ACC112 (cell line): ENCODE measurements at regions not wholly inside any gene's neighbourhood (a gene's known extent, or its start where the extent isn't known, plus 50 kb on each side); places are given as distances from the start of the nearest gene placed in this dataset.
A peak's percentile ranks its signal among the peaks of the same experiment; 100 is the strongest.

ENCODE experiments used
- H2AFZ ChIP-seq: fragments of 200-600 bp; sonication (generic); one replicate; pipeline ENCODE4 v1.6.0; 2017; ENCODE audit warnings: antibody characterized with exemption, low read length; ENCODE audit not compliant: unreplicated experiment
- H3K27ac ChIP-seq: fragments of 200-600 bp; sonication (generic); 2 replicates; pipeline ENCODE4 v1.5.1; 2014; ENCODE audit warnings: low read depth, mild to moderate bottlenecking, antibody characterized with exemption, low read length, moderate library complexity
- H3K27me3 ChIP-seq: fragments of 200-600 bp; sonication (generic); 2 replicates; pipeline ENCODE4 v1.6.1; 2014; ENCODE audit warnings: mild to moderate bottlenecking, antibody characterized with exemption, low read length, moderate library complexity, mixed read lengths; ENCODE audit not compliant: insufficient read depth
- H3K36me3 ChIP-seq: fragments of 200-600 bp; sonication (generic); 2 replicates; pipeline ENCODE4 v1.6.1; 2016; ENCODE audit warnings: mild to moderate bottlenecking, antibody characterized with exemption, low read length, moderate library complexity, mixed read lengths; ENCODE audit not compliant: insufficient read depth
- H3K4me1 ChIP-seq: fragments of 200-600 bp; sonication (generic); one replicate; pipeline ENCODE4 v1.6.1; 2016; ENCODE audit warnings: low read length, mixed read lengths; ENCODE audit not compliant: insufficient read depth, unreplicated experiment, control insufficient read depth
- H3K4me3 ChIP-seq: fragments of 200-600 bp; sonication (generic); 2 replicates; pipeline ENCODE4 v1.5.1; 2014; ENCODE audit warnings: mild to moderate bottlenecking, low read depth, low read length
- H3K79me2 ChIP-seq: fragments of 200-600 bp; sonication (generic); one replicate; pipeline ENCODE4 v1.6.0; 2016; ENCODE audit warnings: low read length; ENCODE audit not compliant: control insufficient read depth, unreplicated experiment, insufficient read depth

DNA sequence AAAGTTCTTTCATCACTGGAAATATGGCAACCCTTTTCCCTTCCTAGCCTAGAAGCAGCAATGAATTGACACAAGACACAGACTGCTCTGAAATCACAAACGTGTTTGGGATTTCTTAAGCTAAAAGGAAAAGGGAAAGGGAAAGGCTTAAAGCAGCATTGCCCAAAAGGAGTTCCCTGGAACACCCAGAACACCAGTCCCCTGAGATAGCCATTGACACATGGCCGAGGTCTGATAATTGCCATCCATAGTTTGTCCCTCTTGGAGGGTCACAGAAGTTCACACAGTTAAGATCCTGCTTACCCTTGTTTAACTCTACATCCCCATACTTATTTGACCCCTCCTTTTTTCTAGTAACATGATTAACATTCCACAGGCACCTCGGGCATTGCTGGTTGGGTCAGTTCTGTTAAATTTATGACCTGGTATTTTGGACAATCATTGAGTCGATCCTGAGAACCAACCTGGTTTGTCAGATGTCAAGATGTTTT, 72.9 kb downstream of the ZNF281 start:
- no peaks in the 10 kb centered on the region for H3K27me3 ChIP-seq
- H3K27ac ChIP-seq, result peak overlapping the region; percentile 68
- H3K79me2 ChIP-seq, result no peaks in the 10 kb centered on the region
- peak overlapping the region; percentile 98 for H2AFZ ChIP-seq
- H3K4me3 ChIP-seq, result peak overlapping the region; percentile 41; the same call in 1 of the 2 replicates
- H3K36me3 ChIP-seq, result no peaks in the 10 kb centered on the region
- peaks cover 16% of the 10 kb centered on the region for H3K4me1 ChIP-seq

GRCh38 chr1:200336101-200336845, 73.6 kb downstream of the ZNF281 start:
- Histone ChIP-seq H3K36me3 (no peaks in the 10 kb centered on the region), H3K27me3 (no peaks in the 10 kb centered on the region), H3K4me1 (peaks cover 16% of the 10 kb centered on the region), H2AFZ (peak overlapping the region; percentile 98), H3K27ac (peak overlapping the region; percentile 68), H3K79me2 (no peaks in the 10 kb centered on the region), H3K4me3 (peak overlapping the region; percentile 41; the same call in 1 of the 2 replicates)

- Histone ChIP-seq H3K36me3 (no peaks in the 10 kb centered on the region), H3K4me1 (peaks cover 16% of the 10 kb centered on the region), H3K4me3 (no peak overlapping the region), H2AFZ (no peak overlapping the region), H3K27me3 (no peaks in the 10 kb centered on the region), H3K79me2 (no peaks in the 10 kb centered on the region), H3K27ac (no peak overlapping the region)
Measured at GRCh38 chr1:200334661-200335256, 75.1 kb downstream of the ZNF281 start.

DNA sequence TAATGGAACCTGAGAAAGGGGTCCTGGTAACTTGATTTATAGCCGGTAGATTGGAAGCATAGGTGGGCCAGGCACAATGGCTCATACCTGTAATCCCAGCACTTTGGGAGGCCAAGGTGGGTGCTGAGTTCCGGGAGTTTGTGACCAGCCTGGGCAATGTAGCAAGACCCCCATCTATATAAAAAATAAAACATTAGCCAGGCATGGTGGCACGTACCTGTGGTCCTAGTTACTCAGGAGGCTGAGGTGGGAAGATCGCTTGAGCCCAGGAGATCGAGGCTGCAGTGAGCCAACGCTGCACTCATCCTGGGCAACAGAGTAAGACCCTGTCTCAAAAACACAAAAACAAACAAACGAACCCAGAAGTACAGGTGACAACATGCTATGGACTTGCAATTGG, 76.5 kb downstream of the ZNF281 start:
- H3K27ac ChIP-seq, result no peak overlapping the region
- H3K4me3 ChIP-seq, result no peak overlapping the region
- peaks cover 16% of the 10 kb centered on the region for H3K4me1 ChIP-seq
- H3K27me3 ChIP-seq, result no peaks in the 10 kb centered on the region
- no peaks in the 10 kb centered on the region for H3K36me3 ChIP-seq
- no peak overlapping the region for H2AFZ ChIP-seq
- H3K79me2 ChIP-seq, result no peaks in the 10 kb centered on the region

DNA sequence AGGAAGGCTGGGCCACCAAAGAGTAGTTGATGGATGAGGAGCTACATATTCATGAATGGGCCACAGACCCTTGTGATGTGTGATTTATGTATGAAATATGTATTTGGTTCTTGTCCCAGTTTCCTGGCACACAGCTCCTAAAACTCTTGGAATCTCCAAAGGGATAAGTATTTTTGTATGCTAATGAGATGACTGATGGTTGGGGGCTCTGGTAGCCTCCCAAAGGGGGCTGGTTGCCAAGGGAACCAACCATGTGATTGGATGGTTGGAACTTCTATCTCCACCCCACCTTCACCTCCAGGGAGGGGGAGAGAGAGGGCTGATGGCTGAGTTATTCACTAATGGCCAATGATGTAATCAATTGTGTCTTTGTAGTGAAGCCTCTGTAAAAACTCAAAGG, 77.1 kb downstream of the ZNF281 start:
- Histone ChIP-seq H3K4me1 (peaks cover 16% of the 10 kb centered on the region), H3K79me2 (no peaks in the 10 kb centered on the region), H3K27ac (no peak overlapping the region), H3K4me3 (no peak overlapping the region), H2AFZ (no peak overlapping the region), H3K27me3 (no peaks in the 10 kb centered on the region), H3K36me3 (no peaks in the 10 kb centered on the region)

- H3K36me3 ChIP-seq, result no peaks in the 10 kb centered on the region
- H3K27me3 ChIP-seq, result no peaks in the 10 kb centered on the region
- no peaks in the 10 kb centered on the region for H3K79me2 ChIP-seq
- H3K4me1 ChIP-seq, result peaks cover 1% of the 10 kb centered on the region
- no peak overlapping the region for H2AFZ ChIP-seq
- H3K27ac ChIP-seq, result no peak overlapping the region
- H3K4me3 ChIP-seq, result no peak overlapping the region
Measured at GRCh38 chr1:200330741-200331428, 79.0 kb downstream of the ZNF281 start.

GRCh38 chr1:200329208-200329882, 80.5 kb downstream of the ZNF281 start:
- Histone ChIP-seq H3K27me3 (no peaks in the 10 kb centered on the region), H3K36me3 (no peaks in the 10 kb centered on the region), H3K79me2 (no peaks in the 10 kb centered on the region), H2AFZ (no peak overlapping the region), H3K4me1 (no peaks in the 10 kb centered on the region), H3K27ac (no peak overlapping the region), H3K4me3 (no peak overlapping the region)

DNA sequence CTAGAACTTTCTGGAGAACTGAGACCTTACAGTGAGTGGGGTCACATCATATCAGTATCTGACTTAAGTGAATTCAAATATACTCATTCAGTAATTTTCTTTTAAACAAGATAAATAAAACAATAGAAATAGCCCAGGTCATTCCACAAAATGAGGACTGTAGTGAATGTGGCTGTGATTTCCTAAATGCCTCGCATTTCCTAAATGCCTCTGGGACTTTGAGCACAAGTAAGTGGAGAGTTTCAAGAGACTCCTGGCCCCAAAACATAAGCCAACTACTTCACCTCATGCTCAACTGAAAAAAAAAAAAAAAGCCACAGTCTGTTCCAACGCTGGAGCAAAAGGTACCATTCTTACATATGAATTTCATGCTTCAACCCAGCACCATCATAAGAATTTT, 81.5 kb downstream of the ZNF281 start:
- H3K79me2 ChIP-seq, result no peaks in the 10 kb centered on the region
- H3K27me3 ChIP-seq, result no peaks in the 10 kb centered on the region
- no peak overlapping the region for H3K4me3 ChIP-seq
- H3K4me1 ChIP-seq, result no peaks in the 10 kb centered on the region
- H3K36me3 ChIP-seq, result no peaks in the 10 kb centered on the region
- no peak overlapping the region for H2AFZ ChIP-seq
- no peak overlapping the region for H3K27ac ChIP-seq

- Histone ChIP-seq H2AFZ (no peak overlapping the region), H3K4me1 (peaks cover 6% of the 10 kb centered on the region), H3K27ac (no peak overlapping the region), H3K36me3 (no peaks in the 10 kb centered on the region), H3K27me3 (no peaks in the 10 kb centered on the region), H3K79me2 (no peaks in the 10 kb centered on the region), H3K4me3 (no peak overlapping the region)
Measured at GRCh38 chr1:200323856-200324400, 85.9 kb downstream of the ZNF281 start.

DNA sequence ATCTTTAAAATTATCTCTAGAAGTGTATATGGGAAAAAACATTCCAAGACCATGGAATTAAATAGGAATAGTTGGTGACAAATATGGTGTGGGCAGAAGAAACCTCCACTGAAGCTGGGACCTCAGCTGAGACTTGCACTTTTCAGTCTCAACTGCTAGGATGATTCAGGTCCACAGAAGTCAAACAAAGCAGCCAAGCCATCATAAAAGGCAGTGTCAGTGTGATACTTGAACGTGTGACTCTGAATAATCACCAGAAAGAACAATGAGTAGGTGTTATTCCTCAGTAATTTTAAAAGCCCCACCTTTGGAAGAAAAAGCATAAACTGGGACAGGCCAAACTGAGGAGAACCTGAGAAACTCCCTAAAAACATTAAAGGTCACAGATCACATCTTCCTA, 90.7 kb downstream of the ZNF281 start:
- no peak overlapping the region for H2AFZ ChIP-seq
- no peaks in the 10 kb centered on the region for H3K27me3 ChIP-seq
- H3K4me3 ChIP-seq, result no peak overlapping the region
- no peak overlapping the region for H3K27ac ChIP-seq
- no peaks in the 10 kb centered on the region for H3K36me3 ChIP-seq
- no peaks in the 10 kb centered on the region for H3K79me2 ChIP-seq
- peaks cover 26% of the 10 kb centered on the region for H3K4me1 ChIP-seq
